ENCODE measurements at regions not wholly inside any gene's neighbourhood (a gene's known extent, or its start where the extent isn't known, plus 50 kb on each side); places are given as distances from the start of the nearest gene placed in this dataset.

GRCh38 chr14:100409003-100409360 is 85.8 kb downstream of the SLC25A47 start:
- DNase-seq (ENCODE audit: low spot score in 2 of 2) = no peak
- H3K36me3 ChIP-seq = no peaks in the 10 kb centered on the region
- no peak for TF ChIP-seq EP300 (IDR thresholded peaks at IDR 0.05)
- TF ChIP-seq POLR2A (IDR thresholded peaks at IDR 0.05) = no peak
- no peak for TF ChIP-seq CTCF (IDR thresholded peaks at IDR 0.05)

GRCh38 chr14:100409651-100410050 is 86.5 kb downstream of the SLC25A47 start:
- H3K27me3 ChIP-seq = no peaks in the 10 kb centered on the region
- no peak overlapping the region for H3K4me3 ChIP-seq
- H3K27ac ChIP-seq = no peak overlapping the region
- H3K4me1 ChIP-seq = peaks cover 0 to 13% (median 0%) of the 10 kb centered on the region in 4 donors
- WGBS, 2 donors = 51 to 55% methylated on average over 2 of the region's 2 CpGs
- no peaks in the 10 kb centered on the region for H3K36me3 ChIP-seq
- DNase-seq (ENCODE audit: low spot score in 2 of 2) = no peak
- H3K9me3 ChIP-seq = no peaks in the 10 kb centered on the region
- TF ChIP-seq POLR2A (IDR thresholded peaks at IDR 0.05) (no peak), CTCF (IDR thresholded peaks at IDR 0.05) (no peak), EP300 (IDR thresholded peaks at IDR 0.05) (no peak)

More at GRCh38 chr14:100409003-100409360, 85.8 kb downstream of the SLC25A47 start:
- H3K9me3 ChIP-seq = no peaks in the 10 kb centered on the region
- 85 to 89% methylated on average over 6 of the region's 6 CpGs for WGBS, 2 donors
- no peak overlapping the region for H3K4me3 ChIP-seq
- H3K4me1 ChIP-seq = peaks cover 0 to 13% (median 0%) of the 10 kb centered on the region in 4 donors
- no peak overlapping the region for H3K27ac ChIP-seq
- no peaks in the 10 kb centered on the region for H3K27me3 ChIP-seq

- H3K27me3 ChIP-seq = no peaks in the 10 kb centered on the region
- no peak for TF ChIP-seq CTCF (IDR thresholded peaks at IDR 0.05)
- TF ChIP-seq EP300 (IDR thresholded peaks at IDR 0.05) = no peak
- no peak for TF ChIP-seq POLR2A (IDR thresholded peaks at IDR 0.05)
- WGBS, 2 donors = 53 to 58% methylated on average over 8 of the region's 8 CpGs
- H3K9me3 ChIP-seq = no peaks in the 10 kb centered on the region
- H3K4me3 ChIP-seq = no peak overlapping the region
- H3K36me3 ChIP-seq = no peaks in the 10 kb centered on the region
- no peak for DNase-seq (ENCODE audit: low spot score in 2 of 2)
- peaks cover 0 to 13% (median 0%) of the 10 kb centered on the region in 4 donors for H3K4me1 ChIP-seq
- H3K27ac ChIP-seq = no peak overlapping the region
These were observed 87.0 kb downstream of the SLC25A47 start for GRCh38 chr14:100410056-100410565.

- no peak overlapping the region for H3K4me3 ChIP-seq
- no peaks in the 10 kb centered on the region for H3K36me3 ChIP-seq
- H3K9me3 ChIP-seq = no peaks in the 10 kb centered on the region
- H3K27ac ChIP-seq = no peak overlapping the region
- no peak for DNase-seq (ENCODE audit: low spot score in 2 of 2)
- H3K27me3 ChIP-seq = no peaks in the 10 kb centered on the region
- H3K4me1 ChIP-seq = peaks cover 0 to 8% (median 0%) of the 10 kb centered on the region in 4 donors
- TF ChIP-seq EP300 (IDR thresholded peaks at IDR 0.05) = no peak
- no peak for TF ChIP-seq CTCF (IDR thresholded peaks at IDR 0.05)
- TF ChIP-seq POLR2A (IDR thresholded peaks at IDR 0.05) = no peak
- 96 to 97% methylated on average over 7 of the region's 7 CpGs for WGBS, 2 donors
These were observed 90.6 kb downstream of the SLC25A47 start for GRCh38 chr14:100413699-100414098.

- DNase-seq (ENCODE audit: low spot score in 2 of 2) = no peak
- no peaks in the 10 kb centered on the region for H3K27me3 ChIP-seq
- WGBS, 2 donors = 92 to 93% methylated on average over 3 of the region's 3 CpGs
- H3K4me1 ChIP-seq = no peaks in the 10 kb centered on the region
- H3K4me3 ChIP-seq = no peak overlapping the region
- TF ChIP-seq POLR2A (IDR thresholded peaks at IDR 0.05) (no peak), CTCF (IDR thresholded peaks at IDR 0.05) (no peak), EP300 (IDR thresholded peaks at IDR 0.05) (no peak)
- no peaks in the 10 kb centered on the region for H3K9me3 ChIP-seq
- H3K36me3 ChIP-seq = no peaks in the 10 kb centered on the region
- no peak overlapping the region for H3K27ac ChIP-seq
These were observed 92.1 kb downstream of the SLC25A47 start for GRCh38 chr14:100415226-100415625.

Data from tibial nerve (tissue), 4 donors.